A549 (cell line): ENCODE measurements at regions not wholly inside any gene's neighbourhood (a gene's known extent, or its start where the extent isn't known, plus 50 kb on each side); places are given as distances from the start of the nearest gene placed in this dataset.

Experiments
- ATAC-seq, 2 experiments: fragments of 200-7000 bp in 1 of 2; fragments of >200 bp in 1 of 2; cut with Nextera tagmentation in 1 of 2; cut with Tn5 transposase in 1 of 2; 3 replicates each; pipeline versions ENCODE4 v1.8.0 to v1.9.1; 2018 to 2020; ENCODE audit warnings: mild to moderate bottlenecking in 1 of 2, moderate library complexity in 1 of 2
- CTCF ChIA-PET: fragments of 300-600 bp; sonication (Branson Sonifier 250); formaldehyde crosslinking; extraction: SDS; loops from one replicate; lab custom pipeline; 2021; ENCODE audit warnings: antibody characterized with exemption, inconsistent platforms; lab: Yijun Ruan, JAX
- POLR2A ChIA-PET: fragments of 350-600 bp; formaldehyde crosslinking; extraction: SDS; loops from one replicate; lab custom pipeline; 2021; ENCODE audit warnings: antibody characterized with exemption, inconsistent platforms; lab: Yijun Ruan, JAX
- DNase-seq, 2 experiments: peaks; one replicate each; pipeline versions ENCODE4 v3.0.0 to v3.0.0-alpha.2; 2011 to 2016; ENCODE audit warnings: low read depth in 1 of 2, low spot score in 1 of 2
- FAIRE-seq: peaks from 2 replicates; lab custom pipeline; 2011; peaks lifted over from hg19 to GRCh38; lab: Jason Lieb, UNC
- H3K27ac ChIP-seq, 2 experiments: fragments of >200 bp; sonication (Bioruptor Twin); formaldehyde crosslinking; 3 replicates each; pipeline ENCODE4 v1.5.1; 2016 to 2017
- H3K4me1 ChIP-seq: fragments of >200 bp; sonication (Bioruptor Twin); formaldehyde crosslinking; 3 replicates; pipeline ENCODE4 v1.6.1; 2016
- H3K4me2 ChIP-seq: fragments of >200 bp; sonication (Bioruptor Twin); formaldehyde crosslinking; 3 replicates; pipeline ENCODE4 v1.6.1; 2016
- H3K4me3 ChIP-seq: fragments of >200 bp; sonication (Bioruptor Twin); formaldehyde crosslinking; 3 replicates; pipeline ENCODE4 v1.5.1; 2016
- H3K9me3 ChIP-seq: fragments of >200 bp; sonication (Bioruptor Twin); formaldehyde crosslinking; 3 replicates; pipeline ENCODE4 v1.6.1; 2016
- ATOH8 ChIP-seq: fragments of 250-450 bp; sonication (Bioruptor Pico); IDR thresholded peaks from 2 replicates; pipeline ENCODE4 v1.5.0; 2020; ENCODE audit warnings: low read depth, mild to moderate bottlenecking, moderate library complexity
- BHLHE40 ChIP-seq: IDR thresholded peaks from 2 replicates; pipeline ENCODE4 v1.6.1; 2012; ENCODE audit warnings: low read depth, low read length, inconsistent platforms
- CBX2 ChIP-seq: fragments of 200-600 bp; sonication (generic); IDR thresholded peaks from 2 replicates; pipeline ENCODE4 v1.6.1; 2016; ENCODE audit warnings: low read depth, mild to moderate bottlenecking, borderline replicate concordance
- CEBPB ChIP-seq, 2 experiments: fragments of >200 bp in 1 of 2; sonication (Bioruptor Twin) in 1 of 2; formaldehyde crosslinking in 1 of 2; IDR thresholded peaks; 2 replicates each; pipeline ENCODE4 v1.6.1; 2012 to 2016
- CTCF ChIP-seq: fragments of >200 bp; sonication (Bioruptor Twin); formaldehyde crosslinking; IDR thresholded peaks from 3 replicates; pipeline ENCODE4 v1.5.1; 2016
- EHF ChIP-seq: fragments of 250-450 bp; sonication (Bioruptor Pico); IDR thresholded peaks from 2 replicates; pipeline ENCODE4 v1.5.0; 2020; ENCODE audit warnings: mild to moderate bottlenecking
- EP300 ChIP-seq, 2 experiments: fragments of >200 bp; sonication (Bioruptor Twin); formaldehyde crosslinking; IDR thresholded peaks; 2 replicates in 1 of 2; 3 replicates in 1 of 2; pipeline ENCODE4 v1.6.1; 2016 to 2017
- FOSB ChIP-seq: fragments of 250-450 bp; sonication (Bioruptor Pico); IDR thresholded peaks from 2 replicates; pipeline ENCODE4 v1.5.0; 2020; ENCODE audit warnings: mild to moderate bottlenecking, moderate library complexity
- FOXS1 ChIP-seq: fragments of 250-450 bp; sonication (Bioruptor Pico); IDR thresholded peaks from 2 replicates; pipeline ENCODE4 v1.5.0; 2020; ENCODE audit warnings: mild to moderate bottlenecking, moderate library complexity
- GATA3 ChIP-seq: IDR thresholded peaks from 2 replicates; pipeline ENCODE4 v1.6.1; 2012; ENCODE audit warnings: borderline replicate concordance
- JUN ChIP-seq, 2 experiments: fragments of >200 bp; sonication (Bioruptor Twin); formaldehyde crosslinking; IDR thresholded peaks; 2 replicates in 1 of 2; 3 replicates in 1 of 2; pipeline ENCODE4 v1.6.1; 2016 to 2017
- JUNB ChIP-seq: fragments of >200 bp; sonication (Bioruptor Twin); formaldehyde crosslinking; IDR thresholded peaks from 2 replicates; pipeline ENCODE4 v1.6.1; 2016
- KDM1A ChIP-seq: fragments of 200-600 bp; sonication (generic); IDR thresholded peaks from 2 replicates; pipeline ENCODE4 v1.6.1; 2016; ENCODE audit warnings: low read depth, mild to moderate bottlenecking
- MAFK ChIP-seq: fragments of 450-650 bp; IDR thresholded peaks from 2 replicates; pipeline ENCODE4 v1.6.1; 2014; ENCODE audit not compliant: partially characterized antibody
- MAX ChIP-seq: IDR thresholded peaks from 2 replicates; pipeline ENCODE4 v1.6.1; 2012
- NPAS2 ChIP-seq: fragments of 250-450 bp; sonication (Bioruptor Pico); IDR thresholded peaks from 2 replicates; pipeline ENCODE4 v1.8.0; 2022; ENCODE audit warnings: mild to moderate bottlenecking, moderate library complexity, borderline replicate concordance
- NR3C1 ChIP-seq: fragments of >200 bp; sonication (Bioruptor Twin); formaldehyde crosslinking; IDR thresholded peaks from 3 replicates; pipeline ENCODE4 v1.6.1; 2017
- PBX3 ChIP-seq: IDR thresholded peaks from 2 replicates; pipeline ENCODE4 v1.6.1; 2012
- PHF8 ChIP-seq: fragments of 200-600 bp; sonication (generic); IDR thresholded peaks from 2 replicates; pipeline ENCODE4 v1.6.1; 2016; ENCODE audit warnings: low read depth, mild to moderate bottlenecking, antibody characterized with exemption, moderate library complexity, borderline replicate concordance
- POLR2A ChIP-seq: IDR thresholded peaks from 2 replicates; pipeline ENCODE4 v1.6.1; 2012; ENCODE audit warnings: mild to moderate bottlenecking, low read length
- POLR2AphosphoS2 ChIP-seq: conservative IDR thresholded peaks from 2 replicates; pipeline ENCODE4 v1.6.1; 2012; ENCODE audit warnings: low read length, improper control_type of control experiment, inconsistent platforms
- RAD21 ChIP-seq, 2 experiments: fragments of >200 bp in 1 of 2; sonication (Bioruptor Twin) in 1 of 2; formaldehyde crosslinking in 1 of 2; IDR thresholded peaks in 1 of 2; conservative IDR thresholded peaks in 1 of 2; 2 replicates in 1 of 2; 3 replicates in 1 of 2; pipeline ENCODE4 v1.6.1; 2012 to 2018; ENCODE audit warnings: inconsistent platforms in 1 of 2
- RARB ChIP-seq: fragments of 250-450 bp; sonication (Bioruptor Pico); IDR thresholded peaks from 2 replicates; pipeline ENCODE4 v1.8.0; 2021; ENCODE audit warnings: mild to moderate bottlenecking, moderate library complexity
- RFX5 ChIP-seq: fragments of 450-650 bp; IDR thresholded peaks from 2 replicates; pipeline ENCODE4 v1.7.1; 2014; ENCODE audit warnings: antibody characterized with exemption, mild to moderate bottlenecking, moderate library complexity
- RNF2 ChIP-seq: fragments of 200-600 bp; sonication (generic); IDR thresholded peaks from 2 replicates; pipeline ENCODE4 v1.6.1; 2016; ENCODE audit warnings: low read depth, mild to moderate bottlenecking, antibody characterized with exemption, moderate library complexity, borderline replicate concordance
- ZC3H11A ChIP-seq: fragments of 450-650 bp; IDR thresholded peaks from 2 replicates; pipeline ENCODE4 v1.6.1; 2014; ENCODE audit warnings: antibody characterized with exemption, mild to moderate bottlenecking
- ZSCAN20 ChIP-seq: fragments of 250-450 bp; sonication (Bioruptor Pico); IDR thresholded peaks from 2 replicates; pipeline ENCODE4 v1.8.0; 2022; ENCODE audit warnings: mild to moderate bottlenecking, moderate library complexity
- WGBS: methylation state at CpG from one replicate; pipeline ENCODE4 v1.1.6; 2017; ENCODE audit errors: missing lambda C conversion rate; 5-methylcytosine and 5-hydroxymethylcytosine counted together

GRCh38 chr21:19010251-19010650 lies 606.7 kb upstream of the TMPRSS15 start:
- FAIRE-seq (no peak), DNase-seq (no peak), ATAC-seq (no peak)
- ChIA-PET CTCF (no interaction called here), POLR2A (no interaction called here)
- Histone ChIP-seq H3K4me3 (no peak overlapping the region), H3K9me3 (no peaks in the 10 kb centered on the region), H3K4me2 (no peak overlapping the region), H3K4me1 (no peaks in the 10 kb centered on the region), H3K27ac (no peak overlapping the region)
- WGBS = 2% methylated on average over 3 of the region's 3 CpGs
- TF ChIP-seq KDM1A (no peak), EP300 (IDR thresholded peaks at IDR 0.05) (no peak), CTCF (no peak), POLR2AphosphoS2 (no peak), RAD21 (conservative IDR thresholded peaks at IDR 0.05 in 1 of 2, IDR thresholded peaks at IDR 0.05 in 1 of 2) (no peak), JUN (IDR thresholded peaks at IDR 0.05) (no peak), NR3C1 (no peak), EHF (CRISPR knock-in tag) (no peak), FOXS1 (CRISPR knock-in tag) (no peak), CEBPB (IDR thresholded peaks at IDR 0.05) (no peak), CBX2 (no peak), MAFK (no peak)

- Histone ChIP-seq H3K4me2 (no peak overlapping the region), H3K4me3 (no peak overlapping the region), H3K9me3 (no peaks in the 10 kb centered on the region), H3K27ac (no peak overlapping the region), H3K4me1 (no peaks in the 10 kb centered on the region)
- ChIA-PET CTCF (no interaction called here), POLR2A (no interaction called here)
- no peak for FAIRE-seq
- no peak for ATAC-seq
- 0% methylated on average over 2 of the region's 2 CpGs for WGBS
- TF ChIP-seq NPAS2 (CRISPR knock-in tag) = no peak
- no peak for TF ChIP-seq KDM1A
- no peak for TF ChIP-seq ZSCAN20 (CRISPR knock-in tag)
- no peak for TF ChIP-seq MAX
- no peak for TF ChIP-seq RARB
- no peak for TF ChIP-seq POLR2A
- TF ChIP-seq GATA3 = no peak
- TF ChIP-seq RNF2 = no peak
- TF ChIP-seq FOSB = no peak
- no peak for TF ChIP-seq EP300 (IDR thresholded peaks at IDR 0.05)
- no peak for TF ChIP-seq ZC3H11A
- no peak for TF ChIP-seq PBX3
- no peak for TF ChIP-seq CEBPB (IDR thresholded peaks at IDR 0.05)
- no peak for TF ChIP-seq RFX5
- TF ChIP-seq ATOH8 = no peak
- no peak for DNase-seq
Observed at GRCh38 chr21:19010996-19011395, 607.4 kb upstream of the TMPRSS15 start.

- no peak for FAIRE-seq
- POLR2A ChIA-PET = no interaction called here
- H3K9me3 ChIP-seq = no peaks in the 10 kb centered on the region
Observed at GRCh38 chr21:19011451-19011850, 607.9 kb upstream of the TMPRSS15 start.

More at GRCh38 chr21:19011451-19011850, 607.9 kb upstream of the TMPRSS15 start:
- CTCF ChIA-PET = no interaction called here
- no peak for TF ChIP-seq JUNB
- TF ChIP-seq ZC3H11A = no peak
- no peak for TF ChIP-seq PHF8
- TF ChIP-seq BHLHE40 = no peak
- TF ChIP-seq JUN (IDR thresholded peaks at IDR 0.05) = no peak
- Histone ChIP-seq H3K4me2 (no peak overlapping the region), H3K27ac (no peak overlapping the region), H3K4me3 (no peak overlapping the region), H3K4me1 (no peaks in the 10 kb centered on the region)
- ATAC-seq (no peak), DNase-seq (no peak)
- 27% methylated on average over 2 of the region's 2 CpGs for WGBS
